A673 (cell line): ENCODE measurements at regions not wholly inside any gene's neighbourhood (a gene's known extent, or its start where the extent isn't known, plus 50 kb on each side); places are given as distances from the start of the nearest gene placed in this dataset.
"Not testable (repeated sequence)": the region's sequence is repeated elsewhere in the genome, so short reads cannot be mapped to it uniquely, and the experiment has no call there.

Experiments used
- CTCF ChIP-seq: fragments of 300-800, 200-600 bp; sonication (generic); conservative IDR thresholded peaks from 2 replicates; pipeline ENCODE4 v1.5.1; 2017; ENCODE audit warnings: low read depth, mild to moderate bottlenecking, antibody characterized with exemption, low read length, moderate library complexity, mixed read lengths
- EZH2 ChIP-seq: fragments of 200-600 bp; sonication (generic); IDR thresholded peaks from 2 replicates; pipeline ENCODE4 v1.6.1; 2017; ENCODE audit warnings: borderline replicate concordance, low read depth, mild to moderate bottlenecking, mixed read lengths, antibody characterized with exemption, low read length; ENCODE audit not compliant: poor library complexity, severe bottlenecking

GRCh38 chr10:108920029-108920428, 1003.3 kb downstream of the XPNPEP1 start:
- not testable (repeated sequence) for TF ChIP-seq CTCF, EZH2
